ENCODE measurements at regions not wholly inside any gene's neighbourhood (a gene's known extent, or its start where the extent isn't known, plus 50 kb on each side); places are given as distances from the start of the nearest gene placed in this dataset.

DNA sequence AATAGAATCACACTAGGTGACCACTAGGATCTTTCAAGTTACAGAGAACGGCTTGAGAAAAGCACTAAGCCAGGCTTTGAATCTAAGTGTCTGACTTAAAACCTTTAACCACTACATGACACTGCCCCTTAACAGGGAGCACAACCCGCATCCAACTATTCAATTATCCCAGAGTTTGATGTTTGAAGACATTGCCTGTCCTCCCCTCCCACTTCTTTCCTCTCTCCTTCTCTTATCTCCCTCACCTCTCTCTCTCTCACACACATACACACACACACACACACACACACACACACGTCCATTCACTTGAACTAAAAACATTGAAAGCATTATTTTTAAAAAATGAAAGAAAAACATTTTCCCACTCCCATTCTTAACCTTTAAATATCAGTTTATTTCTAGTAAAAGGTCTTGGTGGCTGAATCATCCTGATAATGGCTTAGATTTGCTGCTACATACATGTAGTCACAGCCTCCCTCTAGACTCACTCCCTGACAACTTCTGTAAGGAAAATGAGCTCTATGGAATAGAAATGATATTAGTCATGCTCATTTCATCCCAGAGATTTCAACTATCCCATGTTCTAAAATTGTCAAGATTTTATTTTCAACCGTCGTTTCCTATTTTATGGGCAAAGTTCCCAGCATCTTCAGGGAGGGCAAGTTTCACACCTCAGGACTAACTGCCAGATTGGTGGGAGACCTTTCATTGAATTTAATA, 53.5 kb upstream of the RAP1B start:
- DNase-seq (ENCODE audit: low spot score), result no peak

DNA sequence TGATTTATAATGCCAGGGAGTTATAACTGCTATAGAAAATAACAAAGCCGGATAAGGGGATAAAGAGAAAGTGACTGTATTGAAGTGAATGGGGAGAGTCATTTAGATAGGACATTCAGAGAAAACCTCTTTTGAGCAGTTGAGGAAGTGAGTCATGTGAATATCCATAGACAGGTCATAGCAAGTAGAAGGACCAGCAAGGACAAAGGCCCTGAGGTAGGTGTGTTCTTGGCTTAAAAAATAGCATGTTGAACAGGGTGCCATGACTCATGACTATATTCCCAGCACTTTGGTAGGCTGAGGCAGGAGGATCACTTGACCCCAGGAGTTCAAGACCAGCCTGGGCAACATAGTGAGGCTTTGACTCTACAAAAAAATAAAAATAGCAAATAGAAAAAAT, 51.5 kb upstream of the RAP1B start:
- DNase-seq (ENCODE audit: low spot score), result no peak

- DNase-seq (ENCODE audit: low spot score), result no peak
Observed at GRCh38 chr12:68559984-68560850, 50.5 kb upstream of the RAP1B start.

- no peak for DNase-seq (ENCODE audit: low spot score)
Observed at GRCh38 chr12:68560851-68561422, 49.8 kb upstream of the RAP1B start.

All from D341Med (cell line).